Trophoblast cell (in vitro differentiated cells and primary cell): ENCODE measurements at regions not wholly inside any gene's neighbourhood (a gene's known extent, or its start where the extent isn't known, plus 50 kb on each side); places are given as distances from the start of the nearest gene placed in this dataset.

Experiments
- DNase-seq, 2 donors: peaks; one replicate each; pipeline ENCODE4 v3.0.0-alpha.2; 2016
- H2AFZ ChIP-seq: 2 replicates; pipeline ENCODE4 v1.6.1; 2013; ENCODE audit warnings: low read length, moderate library complexity, mild to moderate bottlenecking; ENCODE audit not compliant: insufficient read depth, poor library complexity
- H2AK5ac ChIP-seq: 2 replicates; pipeline ENCODE4 v1.6.1; 2013; ENCODE audit warnings: mild to moderate bottlenecking, low read length
- H2BK120ac ChIP-seq: 2 replicates; pipeline ENCODE4 v1.6.1; 2013; ENCODE audit warnings: low read length, mild to moderate bottlenecking, moderate library complexity; ENCODE audit not compliant: insufficient read depth, poor library complexity
- H2BK12ac ChIP-seq: 2 replicates; pipeline ENCODE4 v1.6.1; 2013; ENCODE audit warnings: mild to moderate bottlenecking, low read length, moderate library complexity
- H2BK5ac ChIP-seq: 2 replicates; pipeline ENCODE4 v1.6.1; 2013; ENCODE audit warnings: low read length, low read depth, moderate library complexity, mild to moderate bottlenecking; ENCODE audit not compliant: poor library complexity
- H3K14ac ChIP-seq: 2 replicates; pipeline ENCODE4 v1.6.1; 2013; ENCODE audit warnings: mild to moderate bottlenecking, low read length
- H3K18ac ChIP-seq: 2 replicates; pipeline ENCODE4 v1.6.1; 2013; ENCODE audit warnings: mild to moderate bottlenecking, low read length
- H3K23ac ChIP-seq: 2 replicates; pipeline ENCODE4 v1.6.1; 2013; ENCODE audit warnings: low read length
- H3K27ac ChIP-seq: 2 replicates; pipeline ENCODE4 v1.5.1; 2013; ENCODE audit warnings: low read depth, mild to moderate bottlenecking, inconsistent platforms, low read length, moderate library complexity
- H3K27me3 ChIP-seq: 2 replicates; pipeline ENCODE4 v1.6.1; 2013; ENCODE audit warnings: inconsistent platforms, mild to moderate bottlenecking, low read length, moderate library complexity; ENCODE audit not compliant: insufficient read depth
- H3K36me3 ChIP-seq, 2 experiments: 1 replicate in 1 of 2; 2 replicates in 1 of 2; pipeline ENCODE4 v1.6.1; 2013; ENCODE audit warnings: low read length in 2 of 2, mild to moderate bottlenecking in 2 of 2, moderate library complexity in 1 of 2; ENCODE audit not compliant: insufficient read depth in 2 of 2, control insufficient read depth in 1 of 2
- H3K4ac ChIP-seq: 2 replicates; pipeline ENCODE4 v1.6.1; 2013; ENCODE audit warnings: low read depth, mild to moderate bottlenecking, low read length, moderate library complexity
- H3K4me1 ChIP-seq, 2 experiments: 1 replicate in 1 of 2; 2 replicates in 1 of 2; pipeline ENCODE4 v1.6.1; 2013; ENCODE audit warnings: low read length in 2 of 2, mild to moderate bottlenecking in 2 of 2, moderate library complexity in 1 of 2; ENCODE audit not compliant: insufficient read depth in 2 of 2, control insufficient read depth in 1 of 2
- H3K4me2 ChIP-seq: 2 replicates; pipeline ENCODE4 v1.6.1; 2013; ENCODE audit warnings: inconsistent platforms, mild to moderate bottlenecking, low read length, moderate library complexity
- H3K4me3 ChIP-seq: 2 replicates; pipeline ENCODE4 v1.5.1; 2013; ENCODE audit warnings: mild to moderate bottlenecking, low read depth, low read length, inconsistent platforms
- H3K79me1 ChIP-seq: one replicate; pipeline ENCODE4 v1.6.1; 2013; ENCODE audit warnings: low read length
- H3K79me2 ChIP-seq: 2 replicates; pipeline ENCODE4 v1.6.1; 2013; ENCODE audit warnings: low read length, mild to moderate bottlenecking; ENCODE audit not compliant: control insufficient read depth, insufficient read depth, poor library complexity
- H3K9ac ChIP-seq: 2 replicates; pipeline ENCODE4 v1.6.1; 2013; ENCODE audit warnings: mild to moderate bottlenecking, low read length
- H3K9me3 ChIP-seq: 2 replicates; pipeline ENCODE4 v1.6.1; 2013; ENCODE audit warnings: low read depth, mild to moderate bottlenecking, control low read depth, inconsistent platforms, low read length; ENCODE audit not compliant: insufficient read depth
- H4K12ac ChIP-seq: 2 replicates; pipeline ENCODE4 v1.6.1; 2013; ENCODE audit warnings: low read depth, mild to moderate bottlenecking, low read length, moderate library complexity
- H4K8ac ChIP-seq: 2 replicates; pipeline ENCODE4 v1.6.1; 2013; ENCODE audit warnings: low read depth, mild to moderate bottlenecking, low read length, moderate library complexity
- H4K91ac ChIP-seq: one replicate; pipeline ENCODE4 v1.6.1; 2013; ENCODE audit warnings: low read depth, mild to moderate bottlenecking, low read length, moderate library complexity
- WGBS: extraction: QIAGEN DNeasy Blood & Tissue Kit; methylation state at CpG from one replicate; pipeline ENCODE4 v1.1.7; 2013; ENCODE audit warnings: missing lambda C conversion rate; ENCODE audit not compliant: insufficient read length, insufficient coverage; ENCODE audit errors: extremely low coverage; 5-methylcytosine and 5-hydroxymethylcytosine counted together

GRCh38 chr2:3974765-3975164, 271.4 kb downstream of the DCDC2C start:
- H4K91ac ChIP-seq: no peak overlapping the region
- H2AFZ ChIP-seq: no peak overlapping the region
- H3K4me1 ChIP-seq: no peaks in the 10 kb centered on the region
- no peaks in the 10 kb centered on the region for H3K36me3 ChIP-seq
- no peak overlapping the region for H3K4me2 ChIP-seq
- no peaks in the 10 kb centered on the region for H3K27me3 ChIP-seq
- peaks cover 22% of the 10 kb centered on the region for H3K9me3 ChIP-seq
- no peak overlapping the region for H4K8ac ChIP-seq
- H3K9ac ChIP-seq: no peak overlapping the region
- H3K4me3 ChIP-seq: no peak overlapping the region
- H3K18ac ChIP-seq: no peak overlapping the region
- H3K79me1 ChIP-seq: no peaks in the 10 kb centered on the region
- no peak overlapping the region for H2AK5ac ChIP-seq
- H2BK120ac ChIP-seq: no peak overlapping the region
- no peak for DNase-seq
- H3K4ac ChIP-seq: no peak overlapping the region
- H3K79me2 ChIP-seq: no peaks in the 10 kb centered on the region
- H3K27ac ChIP-seq: no peak overlapping the region
- no CpG with 5 or more reads among the region's 3 CpGs for WGBS
- no peak overlapping the region for H3K14ac ChIP-seq
- no peak overlapping the region for H3K23ac ChIP-seq
- no peak overlapping the region for H2BK12ac ChIP-seq
- no peak overlapping the region for H4K12ac ChIP-seq
- H2BK5ac ChIP-seq: no peak overlapping the region

GRCh38 chr2:3981446-3981987, 278.1 kb downstream of the DCDC2C start:
- no CpG with 5 or more reads among the region's 9 CpGs for WGBS
- no peak overlapping the region for H4K8ac ChIP-seq
- no peak overlapping the region for H3K14ac ChIP-seq
- no peaks in the 10 kb centered on the region for H3K36me3 ChIP-seq
- no peaks in the 10 kb centered on the region for H3K79me2 ChIP-seq
- no peak overlapping the region for H4K12ac ChIP-seq
- DNase-seq: no peak
- no peaks in the 10 kb centered on the region for H3K4me1 ChIP-seq
- H3K4ac ChIP-seq: no peak overlapping the region
- H2AK5ac ChIP-seq: no peak overlapping the region
- H3K4me2 ChIP-seq: no peak overlapping the region
- no peak overlapping the region for H3K9ac ChIP-seq
- no peaks in the 10 kb centered on the region for H3K27me3 ChIP-seq
- no peak overlapping the region for H4K91ac ChIP-seq
- no peak overlapping the region for H3K18ac ChIP-seq
- no peaks in the 10 kb centered on the region for H3K9me3 ChIP-seq
- no peak overlapping the region for H2BK120ac ChIP-seq
- H3K79me1 ChIP-seq: no peaks in the 10 kb centered on the region
- H2AFZ ChIP-seq: no peak overlapping the region
- H3K4me3 ChIP-seq: no peak overlapping the region
- no peak overlapping the region for H2BK12ac ChIP-seq
- no peak overlapping the region for H2BK5ac ChIP-seq
- H3K27ac ChIP-seq: no peak overlapping the region
- no peak overlapping the region for H3K23ac ChIP-seq

DNA sequence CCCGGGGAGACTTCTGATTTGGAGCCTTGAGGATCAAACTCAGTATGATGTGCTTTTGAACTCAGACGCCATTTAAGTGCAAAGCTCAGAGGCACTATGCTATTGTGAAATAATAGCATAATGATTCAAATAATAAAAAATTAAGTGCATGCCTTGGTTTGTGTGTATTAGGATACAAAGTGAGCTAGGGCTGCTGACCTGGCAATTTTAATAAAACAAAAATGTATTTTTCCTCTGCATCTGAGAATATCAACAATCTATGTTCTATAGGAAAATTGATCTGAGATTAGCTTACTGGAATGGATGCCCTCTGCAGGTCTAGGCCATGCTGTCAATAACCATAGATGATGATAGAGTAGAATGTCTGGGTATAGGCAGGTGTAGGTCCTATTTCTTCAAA, 278.8 kb downstream of the DCDC2C start:
- H2BK120ac ChIP-seq: no peak overlapping the region

DNA sequence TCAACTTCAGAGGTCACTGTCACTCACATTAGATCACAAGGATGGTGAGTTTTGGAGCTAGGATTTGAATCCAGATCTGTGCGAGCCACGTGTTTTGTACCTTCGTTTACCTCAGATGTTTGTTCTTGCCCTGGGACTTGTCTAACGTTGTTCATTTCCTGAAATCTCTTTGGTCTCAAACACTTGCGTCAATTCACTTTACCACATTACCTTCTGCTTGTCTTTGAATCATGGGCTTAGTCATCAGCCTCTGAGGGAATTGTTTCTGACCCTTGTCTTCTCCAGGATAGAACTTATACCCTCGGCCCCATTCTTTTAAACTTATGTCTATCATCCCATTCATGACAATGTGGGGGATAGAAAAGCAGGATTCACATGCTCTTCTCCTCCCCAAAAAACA, 282.7 kb downstream of the DCDC2C start:
- DNase-seq: no peak
- Histone ChIP-seq H3K9me3 (peaks cover 6% of the 10 kb centered on the region), H3K14ac (no peak overlapping the region), H4K12ac (no peak overlapping the region), H2AFZ (no peak overlapping the region), H3K18ac (no peak overlapping the region), H3K4me1 (no peaks in the 10 kb centered on the region), H3K27me3 (no peaks in the 10 kb centered on the region), H3K23ac (no peak overlapping the region), H3K4ac (no peak overlapping the region), H3K27ac (no peak overlapping the region), H3K4me2 (no peak overlapping the region), H2BK5ac (no peak overlapping the region), H2BK12ac (no peak overlapping the region), H3K9ac (no peak overlapping the region), H2BK120ac (no peak overlapping the region), H4K8ac (no peak overlapping the region), H3K4me3 (no peak overlapping the region), H2AK5ac (no peak overlapping the region), H3K79me2 (no peaks in the 10 kb centered on the region), H3K79me1 (no peaks in the 10 kb centered on the region), H4K91ac (no peak overlapping the region), H3K36me3 (no peaks in the 10 kb centered on the region)
- no CpG with 5 or more reads among the region's 6 CpGs for WGBS

More for the DNA sequence above, 278.8 kb downstream of the DCDC2C start:
- no peak overlapping the region for H3K9ac ChIP-seq
- H3K14ac ChIP-seq: no peak overlapping the region
- H3K18ac ChIP-seq: no peak overlapping the region
- H3K27me3 ChIP-seq: no peaks in the 10 kb centered on the region
- H4K12ac ChIP-seq: no peak overlapping the region
- H3K36me3 ChIP-seq: no peaks in the 10 kb centered on the region
- no peak for DNase-seq
- H3K4me1 ChIP-seq: no peaks in the 10 kb centered on the region
- H2AK5ac ChIP-seq: no peak overlapping the region
- H3K4me3 ChIP-seq: no peak overlapping the region
- H3K79me2 ChIP-seq: no peaks in the 10 kb centered on the region
- no peak overlapping the region for H3K23ac ChIP-seq
- H4K91ac ChIP-seq: no peak overlapping the region
- H4K8ac ChIP-seq: no peak overlapping the region
- H2BK12ac ChIP-seq: no peak overlapping the region
- no peak overlapping the region for H2AFZ ChIP-seq
- no peak overlapping the region for H3K4ac ChIP-seq
- no peak overlapping the region for H2BK5ac ChIP-seq
- no peaks in the 10 kb centered on the region for H3K9me3 ChIP-seq
- WGBS: no CpG with 5 or more reads among the region's 2 CpGs
- H3K27ac ChIP-seq: no peak overlapping the region
- H3K4me2 ChIP-seq: no peak overlapping the region
- no peaks in the 10 kb centered on the region for H3K79me1 ChIP-seq
